ENCODE measurements at regions not wholly inside any gene's neighbourhood (a gene's known extent, or its start where the extent isn't known, plus 50 kb on each side); places are given as distances from the start of the nearest gene placed in this dataset.

DNA sequence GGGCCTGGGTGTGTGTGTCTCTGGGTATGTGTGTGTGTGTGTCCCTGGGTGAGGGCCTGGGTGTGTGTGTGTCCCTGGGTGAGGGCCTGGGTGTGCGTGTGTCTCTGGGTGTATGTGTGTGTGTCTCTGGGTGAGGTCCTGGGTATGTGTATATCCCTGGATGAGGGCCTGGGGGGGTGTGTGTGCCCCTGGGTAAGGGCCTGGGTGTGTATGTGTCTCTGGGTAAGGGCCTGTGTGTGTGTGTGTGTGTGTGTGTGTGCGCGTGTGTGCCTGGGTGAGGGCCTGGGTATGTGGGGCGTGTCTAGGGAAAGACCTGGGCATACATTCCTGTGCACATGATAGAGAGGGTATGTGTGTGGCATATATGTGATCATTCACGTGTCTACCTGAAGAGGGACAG lies 155.1 kb upstream of the ZC3H12A start:
- H3K27me3 Mint-ChIP-seq = peaks cover 53% of the 10 kb centered on the region
- no peaks in the 10 kb centered on the region for H3K9me3 Mint-ChIP-seq
- H3K4me1 Mint-ChIP-seq = no peaks in the 10 kb centered on the region
- H3K27ac Mint-ChIP-seq = no peak overlapping the region
- peaks cover 2% of the 10 kb centered on the region for H3K36me3 Mint-ChIP-seq
- no peak overlapping the region for H3K4me3 Mint-ChIP-seq

DNA sequence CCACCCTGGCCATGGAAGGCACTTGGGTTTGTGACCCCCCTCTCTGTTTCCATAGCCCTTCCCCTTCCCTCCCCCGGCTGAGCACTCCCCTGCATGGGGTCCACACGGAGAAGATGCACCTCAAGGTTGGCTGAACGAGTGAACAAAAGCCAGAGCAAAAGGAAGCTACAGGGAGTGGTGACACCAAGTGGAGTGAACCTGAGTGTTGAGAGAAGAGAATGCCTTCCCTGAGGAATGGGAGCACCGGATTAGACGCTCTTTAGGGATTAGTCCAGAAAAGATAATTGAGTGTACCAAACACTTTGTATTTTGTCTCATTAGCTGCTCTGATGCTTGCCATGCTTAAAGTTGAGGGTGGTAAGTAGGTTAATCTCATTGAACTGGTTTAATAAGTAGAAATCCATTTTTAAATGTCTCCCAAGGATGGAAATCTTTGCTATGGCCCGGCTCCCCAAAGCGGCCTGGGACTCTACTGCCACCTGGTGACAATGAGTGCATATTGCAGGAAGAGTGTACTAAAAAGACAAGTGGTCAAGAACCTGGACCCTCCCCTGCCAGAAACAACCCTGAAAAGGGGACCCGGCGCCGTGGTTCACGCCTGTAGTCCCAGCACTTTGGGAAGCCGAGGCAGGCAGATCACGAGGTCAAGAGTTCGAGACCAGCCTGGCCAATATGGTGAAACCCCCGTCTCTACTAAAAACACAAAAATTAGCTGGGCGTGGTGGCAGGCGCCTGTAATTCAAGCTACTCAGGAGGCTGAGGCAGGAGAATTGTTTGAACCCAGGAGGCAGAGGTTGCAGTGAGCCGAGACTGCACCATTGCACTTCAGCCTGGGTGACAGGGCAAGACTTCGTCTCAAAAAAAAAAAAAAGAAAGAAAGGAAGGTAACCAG lies 150.6 kb upstream of the ZC3H12A start:
- Mint-ChIP-seq H3K4me3 (no peak overlapping the region), H3K27ac (no peak overlapping the region), H3K9me3 (no peaks in the 10 kb centered on the region), H3K27me3 (peaks cover 36% of the 10 kb centered on the region), H3K36me3 (peaks cover 3% of the 10 kb centered on the region), H3K4me1 (no peaks in the 10 kb centered on the region)

DNA sequence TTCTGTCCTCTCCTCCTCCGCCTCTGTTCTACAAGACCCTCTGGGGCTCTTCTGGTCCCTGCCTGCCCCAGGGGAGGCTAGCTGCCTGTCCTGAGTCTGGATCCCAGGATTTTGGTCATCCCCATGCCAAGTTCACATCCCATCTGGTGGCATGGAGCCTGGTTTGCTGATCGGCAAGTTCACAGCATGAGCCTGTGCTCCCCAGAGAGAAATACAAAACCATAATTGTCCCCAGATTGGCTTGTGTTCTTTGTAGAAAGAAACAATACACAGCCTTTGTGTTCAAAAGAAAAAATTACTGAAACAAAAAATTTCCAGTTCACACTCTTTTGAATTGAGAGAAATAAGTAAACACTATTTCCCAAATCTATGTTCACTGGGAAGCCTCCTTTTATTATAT lies 149.4 kb upstream of the ZC3H12A start:
- no peak overlapping the region for H3K4me3 Mint-ChIP-seq
- no peaks in the 10 kb centered on the region for H3K4me1 Mint-ChIP-seq
- H3K9me3 Mint-ChIP-seq = no peaks in the 10 kb centered on the region
- H3K27ac Mint-ChIP-seq = no peak overlapping the region
- H3K36me3 Mint-ChIP-seq = peaks cover 3% of the 10 kb centered on the region
- H3K27me3 Mint-ChIP-seq = peaks cover 29% of the 10 kb centered on the region

DNA sequence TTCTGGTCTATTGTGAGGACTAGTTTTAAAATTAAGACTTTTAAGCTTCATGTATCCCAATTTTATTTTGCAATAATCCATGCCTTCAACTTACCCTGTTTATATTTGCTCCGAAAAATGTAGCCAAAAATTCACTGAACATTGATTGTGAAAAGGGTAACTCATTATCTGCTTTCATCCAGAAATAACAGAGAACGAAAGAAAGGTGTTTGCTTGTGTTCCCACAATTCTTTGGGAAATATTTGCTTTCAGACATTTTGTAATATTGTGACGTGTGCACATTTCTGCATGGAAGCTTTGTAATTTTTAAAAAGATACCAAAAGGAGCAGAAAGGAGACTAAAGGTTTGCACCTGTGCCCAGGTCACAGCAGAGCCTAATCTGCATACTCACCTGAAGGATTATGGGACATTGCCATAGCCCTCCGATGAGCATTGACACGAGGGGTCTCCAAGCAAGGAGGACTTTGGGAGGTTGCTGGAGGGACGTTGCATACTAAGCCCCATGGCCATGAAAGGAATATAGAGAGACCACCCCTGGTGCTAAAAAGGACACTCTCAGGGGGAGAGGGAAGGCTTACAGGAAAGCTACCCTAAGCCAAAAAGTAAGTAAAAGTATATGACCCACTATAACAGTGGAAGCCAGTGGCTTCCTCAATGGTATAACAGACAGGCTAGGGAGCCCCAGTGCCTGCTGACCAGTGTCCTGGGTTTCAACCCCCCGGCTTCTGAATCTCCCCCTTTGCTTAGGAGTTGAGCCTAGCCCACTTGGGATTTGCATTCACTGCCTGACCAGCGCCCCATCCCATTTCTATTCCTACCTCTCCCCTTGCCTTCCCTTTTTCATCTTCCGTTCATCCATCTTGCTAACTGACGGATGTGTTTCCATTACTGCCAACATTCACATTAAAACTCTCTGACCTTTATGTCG lies 148.6 kb upstream of the ZC3H12A start:
- Mint-ChIP-seq H3K9me3 (no peaks in the 10 kb centered on the region), H3K4me1 (no peaks in the 10 kb centered on the region), H3K4me3 (no peak overlapping the region), H3K36me3 (peaks cover 3% of the 10 kb centered on the region), H3K27ac (no peak overlapping the region), H3K27me3 (peaks cover 24% of the 10 kb centered on the region)

DNA sequence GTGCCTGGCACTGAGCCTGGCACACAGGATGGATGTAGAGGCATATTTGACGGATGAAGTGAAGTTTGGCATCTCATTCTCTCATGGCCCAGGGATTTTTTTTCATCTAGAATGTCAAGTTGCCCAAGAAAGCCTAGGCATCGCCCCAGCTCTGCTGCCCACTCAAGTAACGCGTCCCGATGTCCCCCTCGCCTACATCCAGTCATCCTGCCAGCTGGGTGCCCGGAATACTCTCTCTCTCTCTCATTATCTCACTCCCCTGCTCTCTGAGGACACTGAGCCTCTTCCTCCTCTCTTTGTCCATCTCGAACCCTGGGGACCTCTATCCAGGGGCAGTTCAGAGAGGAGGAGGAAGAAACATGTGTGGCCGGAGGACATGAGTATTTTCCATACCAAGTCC lies 142.3 kb upstream of the ZC3H12A start:
- Mint-ChIP-seq H3K9me3 (no peaks in the 10 kb centered on the region), H3K4me3 (no peak overlapping the region), H3K27ac (no peak overlapping the region), H3K4me1 (no peaks in the 10 kb centered on the region), H3K27me3 (peaks cover 16% of the 10 kb centered on the region), H3K36me3 (no peaks in the 10 kb centered on the region)

DNA sequence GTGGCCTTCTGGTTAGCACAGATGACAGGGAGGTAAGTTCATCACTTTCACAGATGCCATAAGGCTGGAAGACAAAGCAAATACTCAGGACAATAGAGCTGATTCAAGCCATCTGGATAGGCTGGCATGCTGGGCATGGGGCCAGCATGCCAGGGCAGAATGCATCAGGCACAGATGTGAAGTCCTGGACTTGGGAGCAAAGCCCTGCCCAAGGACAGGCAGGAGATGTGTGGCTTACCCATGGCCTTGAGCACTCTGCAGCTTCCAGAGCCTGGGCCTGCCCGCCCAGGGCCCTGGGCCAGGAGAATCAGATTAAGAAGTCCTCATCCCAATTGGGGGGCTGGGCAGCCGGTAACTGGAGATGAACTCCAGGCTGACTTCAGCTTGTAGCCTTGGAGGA lies 135.7 kb upstream of the ZC3H12A start:
- Mint-ChIP-seq H3K27me3 (peaks cover 12% of the 10 kb centered on the region), H3K27ac (no peak overlapping the region)

DNA sequence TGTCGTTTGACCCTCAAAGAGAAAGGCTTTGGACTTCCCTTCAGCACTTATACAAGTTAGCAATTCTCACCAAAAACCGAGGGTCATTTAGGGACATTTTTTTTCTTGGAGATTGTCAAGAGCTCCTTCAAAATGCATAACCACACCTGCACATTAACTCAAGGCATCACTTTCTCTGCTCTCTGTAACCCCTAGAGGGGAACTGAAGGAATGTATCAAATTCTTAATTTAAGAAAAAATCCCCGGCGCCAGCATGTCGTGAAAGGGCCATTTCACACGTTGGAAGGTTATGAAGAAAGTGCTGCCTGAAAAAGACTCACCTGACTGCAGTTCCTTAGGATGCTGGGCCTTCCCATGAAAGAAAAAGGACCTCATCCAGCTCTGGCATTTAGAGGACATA lies 131.6 kb upstream of the ZC3H12A start:
- no peak overlapping the region for H3K27ac Mint-ChIP-seq
- H3K4me3 Mint-ChIP-seq = no peak overlapping the region
- no peaks in the 10 kb centered on the region for H3K36me3 Mint-ChIP-seq
- no peaks in the 10 kb centered on the region for H3K9me3 Mint-ChIP-seq
- H3K4me1 Mint-ChIP-seq = no peaks in the 10 kb centered on the region
- H3K27me3 Mint-ChIP-seq = peaks cover 2% of the 10 kb centered on the region

More for the DNA sequence above, 135.7 kb upstream of the ZC3H12A start:
- Mint-ChIP-seq H3K4me3 (no peak overlapping the region), H3K9me3 (no peaks in the 10 kb centered on the region), H3K36me3 (no peaks in the 10 kb centered on the region), H3K4me1 (no peaks in the 10 kb centered on the region)

DNA sequence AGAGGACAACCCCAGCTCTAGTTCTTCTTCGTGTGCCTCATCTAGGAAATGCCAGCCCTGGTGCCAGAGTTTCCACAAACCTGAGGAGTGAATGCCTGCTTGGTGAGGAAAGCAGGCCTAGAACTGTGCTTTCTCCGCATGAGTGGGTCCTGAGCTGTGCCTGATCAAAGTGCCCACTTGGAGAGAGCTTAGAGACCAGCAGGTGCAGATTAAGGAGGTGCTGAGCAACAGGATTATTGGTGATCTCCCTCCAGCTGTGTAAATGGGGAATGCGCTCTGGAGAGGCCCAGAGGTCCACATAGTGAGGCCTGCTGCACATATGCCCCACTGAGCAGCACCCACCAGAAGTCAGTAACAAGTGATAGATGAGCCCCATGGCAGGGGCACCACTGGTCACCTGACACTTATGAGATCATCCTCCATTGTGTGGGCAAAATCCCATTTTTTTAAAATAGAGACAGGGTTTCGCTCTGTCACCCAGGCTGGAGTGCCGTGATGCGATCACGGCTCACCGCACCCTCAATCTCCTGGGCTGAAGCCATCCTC lies 127.2 kb upstream of the ZC3H12A start:
- H3K27ac Mint-ChIP-seq = no peak overlapping the region
- H3K4me1 Mint-ChIP-seq = no peaks in the 10 kb centered on the region
- H3K9me3 Mint-ChIP-seq = no peaks in the 10 kb centered on the region
- no peaks in the 10 kb centered on the region for H3K27me3 Mint-ChIP-seq
- H3K4me3 Mint-ChIP-seq = no peak overlapping the region
- H3K36me3 Mint-ChIP-seq = no peaks in the 10 kb centered on the region

DNA sequence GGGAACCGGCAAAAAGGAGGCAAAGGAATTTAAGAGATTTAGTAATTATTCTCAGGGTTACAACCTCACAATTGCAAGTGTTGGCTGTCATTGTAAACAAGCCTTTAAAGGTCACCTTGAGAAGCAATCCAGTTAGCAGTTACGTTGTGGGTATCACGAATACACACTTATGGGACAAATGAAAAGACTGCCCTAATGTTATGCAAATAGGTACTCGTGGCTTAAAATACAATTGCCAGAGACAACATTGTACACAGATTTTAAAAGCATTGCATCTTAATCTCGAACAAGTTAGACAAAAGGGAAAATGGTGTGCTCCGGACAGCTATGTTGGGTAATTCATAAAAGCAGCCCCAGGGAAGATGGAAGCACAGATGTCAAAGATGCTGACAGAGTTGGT lies 120.5 kb upstream of the ZC3H12A start:
- H3K27me3 Mint-ChIP-seq = peaks cover 4% of the 10 kb centered on the region
- H3K27ac Mint-ChIP-seq = no peak overlapping the region
- no peaks in the 10 kb centered on the region for H3K9me3 Mint-ChIP-seq
- H3K4me1 Mint-ChIP-seq = no peaks in the 10 kb centered on the region
- H3K36me3 Mint-ChIP-seq = no peaks in the 10 kb centered on the region
- no peak overlapping the region for H3K4me3 Mint-ChIP-seq

DNA sequence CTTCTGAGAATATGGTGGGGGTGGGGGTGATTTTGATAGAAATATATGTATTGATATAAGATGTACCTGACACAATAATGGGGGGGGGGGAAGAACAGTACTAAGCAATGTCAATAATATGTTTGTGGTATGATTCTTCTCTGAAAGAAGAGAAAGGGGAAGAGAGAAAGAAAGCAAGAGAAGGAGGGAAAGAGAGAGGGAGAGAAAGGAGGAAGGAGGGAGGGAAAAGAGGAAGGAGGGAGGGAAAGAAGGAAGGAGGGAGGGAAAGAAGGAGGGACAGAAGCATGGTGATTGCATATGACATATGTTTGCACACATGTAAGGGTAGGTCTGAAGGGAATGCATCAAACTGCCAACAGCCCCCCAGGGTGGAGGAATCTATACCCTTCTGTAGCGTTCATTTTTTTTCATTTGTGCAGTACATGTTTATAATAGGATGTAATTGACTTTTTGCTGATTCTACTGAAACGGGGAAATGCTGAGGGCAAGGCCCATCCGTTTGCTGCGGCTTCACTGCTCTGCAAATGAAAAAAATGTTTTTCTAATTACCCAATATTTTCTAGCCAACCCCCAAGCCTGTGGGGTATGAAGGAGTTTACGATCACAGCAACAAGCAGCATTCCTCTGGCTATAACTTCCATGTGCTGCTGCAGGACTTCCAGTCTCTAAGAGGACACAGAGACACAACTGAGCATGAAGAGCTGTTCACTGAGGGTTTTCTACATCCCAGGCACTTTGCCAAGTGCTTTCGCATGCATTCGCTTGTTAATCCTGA lies 119.3 kb upstream of the ZC3H12A start:
- Mint-ChIP-seq H3K9me3 (no peaks in the 10 kb centered on the region), H3K4me1 (no peaks in the 10 kb centered on the region), H3K27me3 (peaks cover 8% of the 10 kb centered on the region), H3K36me3 (no peaks in the 10 kb centered on the region), H3K4me3 (no peak overlapping the region), H3K27ac (no peak overlapping the region)

DNA sequence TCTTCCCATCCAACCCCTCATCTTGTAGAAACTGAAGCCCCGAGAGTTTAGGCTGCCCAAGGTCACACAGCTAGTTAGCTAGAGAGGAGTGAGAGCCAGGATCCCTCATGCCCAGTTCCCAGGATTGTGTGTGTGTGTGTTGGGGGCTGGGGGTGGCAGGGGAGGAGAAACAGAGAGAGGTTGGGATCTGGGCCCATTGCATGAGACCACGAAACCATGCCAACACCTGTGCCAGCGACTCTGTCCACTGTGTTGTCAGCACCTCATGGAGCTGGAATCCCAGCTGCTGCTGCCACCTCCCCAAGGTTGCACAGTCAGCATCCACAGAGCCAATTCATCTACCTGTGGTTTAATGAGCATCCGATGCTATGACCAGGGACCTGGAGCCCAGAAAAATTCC lies 115.4 kb upstream of the ZC3H12A start:
- H3K9me3 Mint-ChIP-seq = no peaks in the 10 kb centered on the region
- H3K27ac Mint-ChIP-seq = no peak overlapping the region
- no peaks in the 10 kb centered on the region for H3K36me3 Mint-ChIP-seq
- H3K27me3 Mint-ChIP-seq = peaks cover 27% of the 10 kb centered on the region
- no peaks in the 10 kb centered on the region for H3K4me1 Mint-ChIP-seq
- no peak overlapping the region for H3K4me3 Mint-ChIP-seq

DNA sequence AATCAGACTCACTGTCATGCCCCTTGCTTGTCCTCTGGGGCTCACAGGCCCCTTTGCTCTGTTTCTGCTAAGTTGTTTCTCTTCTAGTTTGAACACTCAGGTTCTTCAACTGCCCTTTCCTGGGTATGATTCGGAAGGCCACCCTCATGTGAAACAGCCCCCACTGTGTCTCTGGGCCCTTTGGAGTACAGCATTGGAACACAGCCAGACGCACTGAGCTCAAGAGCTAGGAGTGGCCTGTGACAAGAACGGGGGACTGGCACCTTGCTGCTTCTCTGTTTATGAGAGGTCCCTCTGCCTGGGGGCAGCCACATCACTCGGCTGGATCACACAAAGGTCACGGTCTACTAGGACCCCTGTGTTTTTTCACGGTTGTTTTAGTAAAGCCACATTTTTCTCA lies 114.4 kb upstream of the ZC3H12A start:
- Mint-ChIP-seq H3K27ac (no peak overlapping the region), H3K4me1 (no peaks in the 10 kb centered on the region), H3K9me3 (no peaks in the 10 kb centered on the region), H3K36me3 (no peaks in the 10 kb centered on the region), H3K4me3 (no peak overlapping the region), H3K27me3 (peaks cover 27% of the 10 kb centered on the region)

DNA sequence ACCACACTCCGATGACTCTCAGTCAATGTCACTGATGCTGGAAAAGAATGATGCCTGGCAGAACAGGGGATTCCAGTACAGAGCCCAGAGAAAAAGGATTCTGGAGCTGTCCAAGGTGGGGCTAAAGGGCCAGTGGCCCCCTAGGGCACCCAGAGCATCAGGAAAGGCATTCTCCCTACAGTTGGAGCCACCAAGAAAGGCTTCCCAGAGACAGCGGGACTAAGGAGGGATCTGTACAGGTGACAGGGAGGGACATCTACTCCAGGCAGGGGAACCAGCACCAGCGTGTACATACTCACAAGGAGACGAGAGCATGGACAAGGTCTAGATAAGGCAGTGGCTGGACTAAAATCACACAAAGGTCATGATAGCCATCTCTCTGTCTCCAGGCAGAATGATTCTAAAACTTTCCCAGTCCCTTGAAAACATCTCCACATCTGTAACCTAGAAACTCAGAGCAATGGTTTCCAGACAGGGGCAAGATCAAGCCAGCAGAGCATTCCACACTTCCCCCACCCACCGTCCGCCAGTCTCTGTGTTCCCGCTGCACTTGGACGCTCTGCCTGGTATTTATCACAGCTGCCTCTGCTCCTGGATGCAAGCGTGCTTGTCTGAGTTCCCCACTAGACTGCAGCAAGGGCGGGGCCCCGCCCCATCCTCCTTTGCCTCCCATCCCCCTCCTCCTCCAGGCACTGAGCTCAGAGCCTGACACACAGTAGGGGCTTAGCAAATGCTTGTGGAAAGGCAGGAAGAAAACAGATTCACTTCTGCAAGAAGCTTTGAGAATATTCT lies 111.6 kb upstream of the ZC3H12A start:
- peaks cover 26% of the 10 kb centered on the region for H3K27me3 Mint-ChIP-seq
- H3K9me3 Mint-ChIP-seq = no peaks in the 10 kb centered on the region
- no peak overlapping the region for H3K4me3 Mint-ChIP-seq
- H3K36me3 Mint-ChIP-seq = no peaks in the 10 kb centered on the region
- H3K4me1 Mint-ChIP-seq = no peaks in the 10 kb centered on the region
- H3K27ac Mint-ChIP-seq = no peak overlapping the region

DNA sequence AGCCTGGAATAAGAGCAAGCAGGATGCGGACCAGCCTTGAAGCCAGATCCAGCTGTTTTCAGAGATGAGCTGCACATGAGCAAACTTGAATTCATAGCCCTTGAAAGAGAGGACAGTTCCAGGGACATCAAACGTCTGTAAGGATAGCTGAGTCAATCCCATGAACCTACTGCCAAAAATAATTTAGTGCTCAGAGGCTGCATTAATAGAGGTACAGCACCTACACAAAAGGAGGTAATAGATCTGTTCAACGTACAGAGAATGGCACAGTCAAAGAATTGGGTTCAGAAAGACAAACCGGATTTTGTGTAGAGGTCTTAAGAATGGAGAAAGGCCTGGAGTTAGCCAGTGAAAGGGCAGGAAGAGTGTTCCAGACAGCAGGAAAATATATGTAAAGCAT lies 110.8 kb upstream of the ZC3H12A start:
- no peaks in the 10 kb centered on the region for H3K4me1 Mint-ChIP-seq
- no peak overlapping the region for H3K27ac Mint-ChIP-seq
- H3K36me3 Mint-ChIP-seq = no peaks in the 10 kb centered on the region
- no peaks in the 10 kb centered on the region for H3K9me3 Mint-ChIP-seq
- peaks cover 30% of the 10 kb centered on the region for H3K27me3 Mint-ChIP-seq
- H3K4me3 Mint-ChIP-seq = no peak overlapping the region
